HCT116 (cell line): ENCODE measurements at regions not wholly inside any gene's neighbourhood (a gene's known extent, or its start where the extent isn't known, plus 50 kb on each side); places are given as distances from the start of the nearest gene placed in this dataset.

Source experiments
- ATAC-seq: fragments of 200-7000 bp; cut with Tn5 transposase; 2 replicates; pipeline ENCODE4 v1.9.1; 2020; ENCODE audit warnings: mild to moderate bottlenecking, moderate library complexity
- BruUV-seq: library from RNA; stranded (reverse); fragments of 400-500 nt; replicated peaks from 2 replicates; lab custom pipeline; 2021; lab: Mats Ljungman, UMichigan
- CTCF ChIA-PET: fragments of 300-600 bp; sonication (Branson Sonifier 250); formaldehyde crosslinking; loops from one replicate; lab custom pipeline; 2021; ENCODE audit warnings: antibody characterized with exemption; lab: Charles Lee
- POLR2A ChIA-PET: fragments of 300-600, 350-600 bp; sonication (Branson Sonifier 250); formaldehyde crosslinking; loops from one replicate; lab custom pipeline; 2021; ENCODE audit warnings: antibody characterized with exemption; lab: Charles Lee
- RAD21 ChIA-PET, 2 experiments: fragments of 300-600 bp; sonication (Branson Sonifier 250); formaldehyde crosslinking; loops; one replicate each; lab custom pipeline; 2023; ENCODE audit warnings: low total read pairs in 2 of 2; ENCODE audit not compliant: uncharacterized antibody in 2 of 2, unreplicated experiment in 2 of 2, low non-redundant PET in 1 of 2; lab: Charles Lee
- DNase-seq: peaks from one replicate; pipeline ENCODE4 v3.0.0-alpha.2; 2010; ENCODE audit warnings: low read depth, low spot score
- H2AFZ ChIP-seq: fragments of 200-600 bp; shearing (Covaris generic), sonication (generic); 2 replicates; pipeline ENCODE4 v1.6.1; 2017; ENCODE audit warnings: low read depth, mixed run types, mixed read lengths, antibody characterized with exemption, low read length; ENCODE audit not compliant: poor library complexity, severe bottlenecking
- H3K27ac ChIP-seq: 2 replicates; pipeline ENCODE4 v1.5.1; 2012; ENCODE audit warnings: low read depth, low read length
- H3K27me3 ChIP-seq: fragments of 200-600 bp; sonication (generic); 2 replicates; pipeline ENCODE4 v1.6.1; 2016; ENCODE audit warnings: mixed run types, low read length, mixed read lengths; ENCODE audit not compliant: insufficient read depth
- H3K36me3 ChIP-seq, 2 experiments: fragments of 200-500 bp in 1 of 2; fragments of 200-600 bp in 1 of 2; sonication (Bioruptor generic) in 1 of 2; sonication (generic) in 1 of 2; 2 replicates each; pipeline versions ENCODE4 v1.5.1 to v1.6.1; 2014 to 2016; ENCODE audit warnings: low read length in 2 of 2, inconsistent platforms in 1 of 2, mixed read lengths in 1 of 2, mixed run types in 1 of 2; ENCODE audit not compliant: insufficient read depth in 2 of 2, control insufficient read depth in 1 of 2
- H3K4me1 ChIP-seq, 2 experiments: fragments of 200-600 bp in 1 of 2; sonication (generic) in 1 of 2; 2 replicates each; pipeline versions ENCODE4 v1.5.1 to v1.6.1; 2012 to 2017; ENCODE audit warnings: low read length in 2 of 2, inconsistent platforms in 1 of 2, mild to moderate bottlenecking in 1 of 2, mixed read lengths in 1 of 2, mixed run types in 1 of 2, moderate library complexity in 1 of 2; ENCODE audit not compliant: insufficient read depth in 2 of 2, control insufficient read depth in 1 of 2
- H3K4me2 ChIP-seq: fragments of 200-600 bp; sonication (generic); 2 replicates; pipeline ENCODE4 v1.6.1; 2017; ENCODE audit warnings: mixed run types, low read length, mixed read lengths
- H3K4me3 ChIP-seq, 2 experiments: fragments of 200-600 bp in 1 of 2; sonication (generic) in 1 of 2; replicated peaks in 1 of 2; 2 replicates each; pipeline ENCODE4 v1.5.1; 2011 to 2016; ENCODE audit warnings: low read length in 2 of 2, control low read depth in 1 of 2, low read depth in 1 of 2, mild to moderate bottlenecking in 1 of 2, mixed read lengths in 1 of 2, mixed run types in 1 of 2
- H3K79me2 ChIP-seq: fragments of 200-600 bp; sonication (generic); 2 replicates; pipeline ENCODE4 v1.6.1; 2017; ENCODE audit warnings: mild to moderate bottlenecking, mixed run types, low read length, moderate library complexity, mixed read lengths; ENCODE audit not compliant: insufficient read depth
- H3K9ac ChIP-seq: fragments of 200-600 bp; sonication (generic); 2 replicates; pipeline ENCODE4 v1.6.1; 2016; ENCODE audit warnings: low read length, mixed read lengths
- H3K9me2 ChIP-seq: fragments of 200-600 bp; sonication (generic), shearing (Covaris generic); 2 replicates; pipeline ENCODE4 v1.6.1; 2017; ENCODE audit warnings: mixed run types, mild to moderate bottlenecking, moderate library complexity; ENCODE audit not compliant: insufficient read depth
- H3K9me3 ChIP-seq, 2 experiments: fragments of 200-500 bp in 1 of 2; fragments of 200-600 bp in 1 of 2; sonication (Bioruptor generic) in 1 of 2; sonication (generic) in 1 of 2; 2 replicates each; pipeline ENCODE4 v1.6.1; 2014 to 2017; ENCODE audit warnings: low read length in 2 of 2, mixed read lengths in 2 of 2, inconsistent platforms in 1 of 2, low read depth in 1 of 2, mild to moderate bottlenecking in 1 of 2, mixed run types in 1 of 2, moderate library complexity in 1 of 2; ENCODE audit not compliant: control insufficient read depth in 1 of 2, insufficient read depth in 1 of 2
- H4K20me1 ChIP-seq: fragments of 200-600 bp; sonication (generic), shearing (Covaris generic); 2 replicates; pipeline ENCODE4 v1.6.1; 2017; ENCODE audit warnings: mixed run types, mild to moderate bottlenecking, moderate library complexity; ENCODE audit not compliant: insufficient read depth
- CEBPB ChIP-seq: IDR thresholded peaks from 2 replicates; pipeline ENCODE4 v1.6.1; 2012; ENCODE audit warnings: low read depth
- EGR1 ChIP-seq: IDR thresholded peaks from 2 replicates; pipeline ENCODE4 v1.6.1; 2012; ENCODE audit warnings: low read depth
- EZH2 ChIP-seq: fragments of 200-600 bp; sonication (generic); IDR thresholded peaks from 2 replicates; pipeline ENCODE4 v1.6.1; 2017; ENCODE audit warnings: antibody characterized with exemption, mixed run types
- EZH2phosphoT487 ChIP-seq: fragments of 200-600 bp; IDR thresholded peaks from 2 replicates; pipeline ENCODE4 v1.6.1; 2018; ENCODE audit warnings: antibody characterized with exemption, borderline replicate concordance
- POLR2A ChIP-seq: IDR thresholded peaks from 2 replicates; pipeline ENCODE4 v1.7.0; 2011; ENCODE audit warnings: borderline replicate concordance; ENCODE audit not compliant: insufficient read depth, insufficient read length; ENCODE audit errors: extremely low read depth
- SP1 ChIP-seq: IDR thresholded peaks from 2 replicates; pipeline ENCODE4 v1.6.1; 2012; ENCODE audit warnings: low read depth
- ZFX ChIP-seq: fragments of 450-650 bp; IDR thresholded peaks from 2 replicates; pipeline ENCODE4 v1.6.1; 2017
- intact Hi-C: fragments of 100-400 bp; cut with micrococcal nuclease; formaldehyde crosslinking; loops from 2 replicates; pipeline ENCODE4 v1.10.0; 2022
- TF ChIP-seq, protein P1 (sequence below): IDR thresholded peaks from 2 replicates; pipeline ENCODE4 v1.6.1; 2012; ENCODE audit warnings: low read depth
- TF ChIP-seq, protein P2 (sequence below): IDR thresholded peaks from 2 replicates; pipeline ENCODE4 v1.6.1; 2011; ENCODE audit warnings: mild to moderate bottlenecking, low read length, moderate library complexity; ENCODE audit not compliant: insufficient replicate concordance; ENCODE audit errors: extremely low read depth

DNA sequence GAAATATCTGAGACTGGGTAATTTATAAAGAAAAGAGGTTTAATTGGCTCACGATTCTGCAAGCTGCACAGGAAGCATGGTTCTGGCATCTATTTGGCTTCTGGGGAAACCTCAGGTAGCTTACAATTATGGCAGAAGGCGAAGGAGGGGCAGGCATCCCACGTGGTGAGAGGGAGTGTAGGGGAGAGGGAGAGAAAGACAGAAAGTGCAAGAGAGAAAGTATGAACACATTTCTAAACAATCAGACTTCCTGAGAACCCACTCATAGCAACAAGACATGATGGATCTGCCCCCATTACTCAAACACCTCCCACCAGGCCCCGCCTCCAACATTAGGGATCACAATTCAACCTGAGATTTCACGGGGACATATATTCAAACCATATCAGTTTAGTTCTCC is 107.4 kb downstream of the PERP start:
- no TSS peak for BruUV-seq
- H3K9ac ChIP-seq, result no peak overlapping the region
- no peaks in the 10 kb centered on the region for H3K9me2 ChIP-seq
- ChIA-PET RAD21 (no interaction called here), POLR2A (no interaction called here), CTCF (interaction anchor here (8.7 kb wide), 1 partner anchor 109 kb away, joined by 102 read pairs; no protein-coding TSS in a partner anchor)
- H3K4me2 ChIP-seq, result no peak overlapping the region
- no peaks in the 10 kb centered on the region for H3K27me3 ChIP-seq
- H2AFZ ChIP-seq, result no peak overlapping the region
- H4K20me1 ChIP-seq, result no peaks in the 10 kb centered on the region
- no peak overlapping the region for H3K4me3 ChIP-seq
- no peak overlapping the region for H3K27ac ChIP-seq
- intact Hi-C loops, result loop anchor here (5.0 to 10.0 kb wide), 2 partner anchors 287 to 1365 kb away; no protein-coding TSS in a partner anchor
- 0 out of 4 replicates have a peak, but pooled peaks cover 0 to 5% of the 10 kb centered on the region in 2 experiments for H3K4me1 ChIP-seq
- TF ChIP-seq EZH2 (no peak), EGR1 (no peak), SP1 (no peak), POLR2A (no peak), CEBPB (no peak), ZFX (no peak), EZH2phosphoT487 (no peak)
- TF ChIP-seq, protein P1, sequence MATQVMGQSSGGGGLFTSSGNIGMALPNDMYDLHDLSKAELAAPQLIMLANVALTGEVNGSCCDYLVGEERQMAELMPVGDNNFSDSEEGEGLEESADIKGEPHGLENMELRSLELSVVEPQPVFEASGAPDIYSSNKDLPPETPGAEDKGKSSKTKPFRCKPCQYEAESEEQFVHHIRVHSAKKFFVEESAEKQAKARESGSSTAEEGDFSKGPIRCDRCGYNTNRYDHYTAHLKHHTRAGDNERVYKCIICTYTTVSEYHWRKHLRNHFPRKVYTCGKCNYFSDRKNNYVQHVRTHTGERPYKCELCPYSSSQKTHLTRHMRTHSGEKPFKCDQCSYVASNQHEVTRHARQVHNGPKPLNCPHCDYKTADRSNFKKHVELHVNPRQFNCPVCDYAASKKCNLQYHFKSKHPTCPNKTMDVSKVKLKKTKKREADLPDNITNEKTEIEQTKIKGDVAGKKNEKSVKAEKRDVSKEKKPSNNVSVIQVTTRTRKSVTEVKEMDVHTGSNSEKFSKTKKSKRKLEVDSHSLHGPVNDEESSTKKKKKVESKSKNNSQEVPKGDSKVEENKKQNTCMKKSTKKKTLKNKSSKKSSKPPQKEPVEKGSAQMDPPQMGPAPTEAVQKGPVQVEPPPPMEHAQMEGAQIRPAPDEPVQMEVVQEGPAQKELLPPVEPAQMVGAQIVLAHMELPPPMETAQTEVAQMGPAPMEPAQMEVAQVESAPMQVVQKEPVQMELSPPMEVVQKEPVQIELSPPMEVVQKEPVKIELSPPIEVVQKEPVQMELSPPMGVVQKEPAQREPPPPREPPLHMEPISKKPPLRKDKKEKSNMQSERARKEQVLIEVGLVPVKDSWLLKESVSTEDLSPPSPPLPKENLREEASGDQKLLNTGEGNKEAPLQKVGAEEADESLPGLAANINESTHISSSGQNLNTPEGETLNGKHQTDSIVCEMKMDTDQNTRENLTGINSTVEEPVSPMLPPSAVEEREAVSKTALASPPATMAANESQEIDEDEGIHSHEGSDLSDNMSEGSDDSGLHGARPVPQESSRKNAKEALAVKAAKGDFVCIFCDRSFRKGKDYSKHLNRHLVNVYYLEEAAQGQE, result no peak
- TF ChIP-seq, protein P2, sequence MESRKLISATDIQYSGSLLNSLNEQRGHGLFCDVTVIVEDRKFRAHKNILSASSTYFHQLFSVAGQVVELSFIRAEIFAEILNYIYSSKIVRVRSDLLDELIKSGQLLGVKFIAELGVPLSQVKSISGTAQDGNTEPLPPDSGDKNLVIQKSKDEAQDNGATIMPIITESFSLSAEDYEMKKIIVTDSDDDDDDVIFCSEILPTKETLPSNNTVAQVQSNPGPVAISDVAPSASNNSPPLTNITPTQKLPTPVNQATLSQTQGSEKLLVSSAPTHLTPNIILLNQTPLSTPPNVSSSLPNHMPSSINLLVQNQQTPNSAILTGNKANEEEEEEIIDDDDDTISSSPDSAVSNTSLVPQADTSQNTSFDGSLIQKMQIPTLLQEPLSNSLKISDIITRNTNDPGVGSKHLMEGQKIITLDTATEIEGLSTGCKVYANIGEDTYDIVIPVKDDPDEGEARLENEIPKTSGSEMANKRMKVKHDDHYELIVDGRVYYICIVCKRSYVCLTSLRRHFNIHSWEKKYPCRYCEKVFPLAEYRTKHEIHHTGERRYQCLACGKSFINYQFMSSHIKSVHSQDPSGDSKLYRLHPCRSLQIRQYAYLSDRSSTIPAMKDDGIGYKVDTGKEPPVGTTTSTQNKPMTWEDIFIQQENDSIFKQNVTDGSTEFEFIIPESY, result no peak
- H3K36me3 ChIP-seq, result no peaks in the 10 kb centered on the region
- no peaks in the 10 kb centered on the region for H3K9me3 ChIP-seq
- no peaks in the 10 kb centered on the region for H3K79me2 ChIP-seq
- no peak for DNase-seq
- no peak for ATAC-seq
